IPS DF 4.7 (cell line): ENCODE measurements at regions not wholly inside any gene's neighbourhood (a gene's known extent, or its start where the extent isn't known, plus 50 kb on each side); places are given as distances from the start of the nearest gene placed in this dataset.

ENCODE experiments used
- DNase-seq: peaks from one replicate; pipeline ENCODE4 v3.0.0-alpha.2; 2013; ENCODE audit warnings: low spot score; ENCODE audit errors: extremely low read depth

DNA sequence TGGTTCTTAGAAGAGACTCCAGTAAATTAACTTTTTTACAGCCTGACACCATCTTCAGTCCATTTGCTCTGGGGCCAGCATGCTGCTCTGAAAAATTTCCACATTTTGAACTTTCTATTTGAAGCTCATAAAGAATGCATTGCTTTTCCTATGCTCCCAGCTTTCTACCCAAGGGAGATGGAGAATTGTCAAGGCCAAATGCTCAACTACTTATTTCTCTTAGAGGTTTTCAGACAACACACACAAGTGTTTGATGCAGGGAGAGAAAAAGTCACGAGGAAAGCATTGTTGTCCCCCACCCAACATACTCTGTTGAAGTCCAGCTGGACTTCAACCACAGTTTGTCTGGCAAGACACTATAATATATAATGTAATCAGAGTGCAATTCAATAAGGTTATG, 100.3 kb upstream of the CADPS start:
- no peak for DNase-seq

DNA sequence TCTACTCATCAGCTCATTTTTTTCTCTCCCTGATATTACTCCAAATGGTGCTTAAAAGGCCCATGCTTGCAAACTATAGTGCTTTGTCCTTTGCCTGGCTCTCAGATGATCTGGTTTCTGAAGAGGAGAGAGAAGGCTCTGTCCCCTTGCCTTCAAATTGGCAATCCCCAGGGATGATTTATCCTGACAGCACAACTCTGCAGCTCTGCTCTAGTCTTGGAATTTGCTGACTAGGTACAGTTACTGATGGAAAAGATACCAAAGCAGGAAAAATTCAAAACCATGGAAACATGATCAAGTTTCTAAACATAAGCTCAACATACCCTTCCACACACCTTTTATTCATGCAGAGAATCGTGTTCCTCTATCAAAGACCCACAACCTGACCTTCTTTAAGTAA, 106.7 kb upstream of the CADPS start:
- DNase-seq, result no peak

DNA sequence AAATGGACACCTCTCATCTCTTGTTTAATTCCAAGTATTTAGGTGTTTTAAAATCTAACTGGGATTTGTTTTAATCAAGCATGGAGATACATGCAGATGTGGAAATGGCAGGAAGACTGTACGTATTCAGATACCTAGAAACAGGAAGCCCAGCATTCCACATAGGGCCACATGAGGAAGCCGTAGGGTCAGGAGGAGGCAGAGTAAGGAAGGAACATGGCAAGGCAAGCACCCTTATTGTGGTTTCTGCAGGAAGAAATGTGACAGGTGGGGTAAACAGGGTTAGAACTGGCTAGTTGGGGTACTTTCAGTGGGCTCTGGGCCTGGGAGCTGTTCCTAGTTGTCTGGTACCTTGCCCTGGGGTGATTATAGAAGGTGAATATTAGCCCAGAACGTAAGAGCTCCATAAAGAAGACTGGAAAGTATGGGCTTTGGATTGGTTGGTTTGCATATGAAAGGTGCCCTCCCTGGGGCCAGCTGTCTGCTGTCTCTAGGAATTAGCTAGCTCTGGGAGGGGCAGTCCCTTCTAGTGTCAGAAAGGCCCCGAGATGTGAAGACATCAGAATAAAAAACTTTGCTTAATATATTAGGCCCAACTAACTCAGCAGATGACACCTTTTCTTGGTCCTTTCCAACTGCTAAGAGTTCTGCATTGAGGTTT, 107.7 kb upstream of the CADPS start:
- DNase-seq, result no peak

DNA sequence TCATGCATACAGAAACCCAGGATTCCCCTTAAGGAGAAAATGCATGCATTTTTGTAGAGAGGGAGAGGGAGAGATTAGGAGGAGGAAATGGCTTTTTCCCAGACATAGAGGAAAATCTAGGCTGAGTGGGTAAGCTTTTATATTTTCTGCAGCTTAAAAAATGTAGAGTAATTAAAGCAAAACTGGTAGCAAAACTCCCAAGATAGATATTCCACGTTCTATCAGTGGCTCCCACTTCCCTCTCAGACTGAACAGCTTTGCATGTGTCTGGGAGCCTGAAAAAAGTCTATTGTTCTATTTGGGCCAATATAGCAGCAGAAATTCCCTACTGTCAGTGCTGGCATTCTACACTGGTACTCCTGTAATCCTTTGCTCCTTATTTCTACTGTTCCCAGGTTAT, 110.8 kb upstream of the CADPS start:
- DNase-seq, result no peak

DNA sequence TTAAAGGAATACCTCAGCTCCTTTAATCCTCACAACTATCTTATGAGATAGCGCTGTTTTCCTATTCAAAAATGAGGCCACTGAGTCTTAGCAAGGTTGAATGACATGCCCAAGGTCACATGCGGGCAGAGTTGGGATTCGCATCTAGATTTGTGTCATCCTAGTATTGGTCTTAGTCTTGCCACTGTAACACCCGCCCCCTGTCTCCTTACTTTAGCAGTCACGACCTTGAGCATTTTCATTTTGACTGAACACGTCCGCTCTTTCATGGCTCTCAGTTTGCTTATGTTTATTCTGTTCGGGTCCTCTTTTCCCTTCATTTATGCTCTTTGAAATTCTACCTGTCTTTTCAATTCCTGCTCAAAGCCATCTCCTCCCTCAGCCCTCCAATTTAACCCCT, 112.5 kb upstream of the CADPS start:
- no peak for DNase-seq

DNA sequence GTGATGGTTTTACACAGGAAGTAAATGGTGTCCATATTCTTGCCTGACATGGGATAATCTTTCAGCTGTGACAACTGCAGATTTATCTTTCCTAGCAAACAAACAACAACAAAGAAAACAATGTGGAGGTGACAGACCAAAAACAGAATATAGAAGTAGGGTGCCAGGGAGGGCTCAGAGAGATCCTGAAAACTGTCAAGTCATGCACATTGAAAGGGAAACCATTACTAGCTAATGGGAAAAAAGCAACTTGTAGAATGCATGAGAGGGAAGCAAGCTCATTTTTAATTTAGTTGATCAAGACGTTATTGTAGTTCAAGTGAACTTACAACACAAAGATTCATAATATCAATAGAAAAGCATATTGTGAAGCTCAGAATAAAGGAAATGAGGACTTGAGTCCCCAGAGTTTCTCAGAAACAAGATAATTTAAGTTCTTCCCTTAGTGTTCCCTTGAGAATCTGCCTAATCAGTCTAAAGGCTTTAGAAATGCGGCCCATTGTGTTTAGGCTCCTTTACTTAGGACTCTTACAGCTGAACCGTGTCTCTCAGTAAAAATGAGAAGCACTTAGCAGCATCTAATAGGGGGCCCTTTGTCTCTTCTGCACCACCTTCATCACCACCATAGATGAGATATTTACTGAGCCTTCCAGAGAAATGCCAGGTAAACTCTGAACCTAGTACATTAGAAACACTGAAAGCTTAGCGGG, 115.6 kb upstream of the CADPS start:
- DNase-seq, result no peak

DNA sequence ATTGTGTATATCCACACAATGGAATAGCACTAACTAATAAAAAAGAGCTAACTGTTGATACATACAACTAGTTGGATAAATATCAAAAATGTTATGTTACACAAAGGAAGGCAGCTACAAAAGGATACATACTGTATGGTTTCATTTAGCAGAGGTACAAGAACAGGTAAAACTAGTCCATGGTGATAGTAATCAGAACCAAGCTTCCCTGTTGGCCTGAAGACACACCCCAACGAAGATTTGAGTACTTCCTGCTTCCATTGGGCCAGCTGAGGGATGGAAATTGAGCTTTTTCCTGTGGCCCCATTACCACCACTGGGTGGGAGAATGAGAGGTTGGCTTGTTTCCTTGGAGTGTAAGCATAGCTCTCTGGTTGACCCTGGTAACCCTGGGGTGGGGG, 117.3 kb upstream of the CADPS start:
- no peak for DNase-seq

DNA sequence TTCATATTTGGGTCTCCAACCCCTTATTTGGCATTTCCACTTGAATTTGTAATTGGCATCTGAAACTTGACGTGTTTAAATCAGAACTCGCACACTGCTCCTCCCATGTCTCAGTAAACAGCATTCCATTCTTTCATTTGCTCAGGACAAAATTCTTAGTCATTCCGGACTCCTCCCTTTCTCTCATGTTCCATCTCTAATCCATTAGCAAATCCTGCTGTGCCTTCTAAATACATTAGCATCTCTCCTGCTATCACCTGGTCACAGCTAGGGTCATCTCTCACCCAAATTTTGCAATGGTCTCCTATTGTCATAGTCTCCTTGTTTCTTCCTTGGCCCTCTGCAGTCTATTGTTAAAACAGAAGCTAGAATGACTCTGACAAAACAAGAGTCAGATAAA, 119.9 kb upstream of the CADPS start:
- DNase-seq, result no peak

DNA sequence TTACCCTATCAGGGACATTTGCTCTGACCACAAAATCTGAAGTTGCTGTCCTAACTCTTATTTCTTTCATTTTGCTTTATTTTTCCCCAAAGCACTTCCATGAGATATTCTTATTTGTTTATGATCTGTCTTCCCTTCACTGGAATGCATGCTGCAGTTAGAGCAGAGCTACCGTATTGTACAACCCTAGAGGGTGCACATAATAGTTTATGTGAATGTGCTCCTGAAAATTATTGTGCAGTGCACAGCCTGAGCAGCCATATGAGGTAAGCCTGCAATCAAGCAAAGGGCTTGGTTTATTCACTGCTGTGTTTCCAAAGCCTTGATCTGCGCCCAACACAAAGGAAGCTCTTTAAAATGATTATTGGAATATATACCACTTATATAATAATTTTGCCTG, 120.3 kb upstream of the CADPS start:
- no peak for DNase-seq

DNA sequence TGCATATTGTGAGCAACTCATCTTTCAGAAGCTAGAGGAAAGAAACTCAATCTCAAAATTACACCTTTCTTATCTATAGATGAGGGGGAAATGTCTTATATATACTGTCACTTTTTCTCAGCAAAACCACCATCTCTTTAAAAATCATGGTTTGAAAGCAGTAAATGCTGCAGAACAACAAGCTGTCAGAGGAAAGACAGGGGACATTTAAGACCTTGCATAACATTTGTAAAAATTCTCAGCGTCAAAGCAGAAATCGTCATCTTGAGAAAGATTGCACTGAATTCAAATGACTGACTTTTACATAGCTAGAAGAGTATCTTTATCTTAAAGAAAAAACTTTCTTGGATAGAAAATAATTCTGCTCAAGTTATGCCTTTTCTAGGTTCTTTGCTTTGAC, 122.2 kb upstream of the CADPS start:
- no peak for DNase-seq

DNA sequence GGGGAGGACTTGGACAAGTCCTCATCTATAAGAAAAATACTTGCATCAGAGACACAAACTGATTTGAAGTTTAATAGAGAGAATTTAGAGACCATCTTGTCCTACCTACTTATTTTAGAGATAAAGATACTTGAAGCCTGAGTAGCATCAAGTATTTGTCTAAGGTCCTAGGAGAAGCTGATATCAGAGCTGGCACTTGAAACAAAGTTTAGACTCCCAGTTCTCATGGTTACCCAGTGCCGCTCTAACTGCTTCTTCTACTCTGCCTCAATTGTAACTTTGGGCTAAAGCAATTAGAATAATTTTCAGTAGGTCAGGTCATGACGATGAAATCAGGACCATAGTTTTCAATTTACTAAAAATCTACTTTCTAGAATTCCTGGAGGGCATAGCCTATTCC, 123.9 kb upstream of the CADPS start:
- DNase-seq, result no peak

DNA sequence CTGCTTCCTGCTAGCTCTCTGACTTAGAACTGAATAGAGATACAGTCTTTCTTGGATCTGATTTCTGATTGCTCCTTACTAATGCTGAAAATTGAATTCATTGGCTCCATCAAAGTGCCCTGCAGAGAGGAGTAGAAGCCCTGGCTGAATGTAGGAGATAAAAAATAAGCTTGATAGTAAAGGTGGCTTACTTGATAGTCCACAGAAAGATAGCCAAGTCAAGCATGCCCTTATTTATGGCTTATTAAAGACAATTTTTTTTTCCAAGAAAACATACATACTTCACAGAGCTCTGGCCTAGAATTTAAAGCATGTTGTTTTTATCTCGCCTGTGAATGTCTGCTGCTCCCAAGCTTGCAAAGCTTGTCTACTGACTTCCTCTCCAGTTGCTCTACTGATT, 124.6 kb upstream of the CADPS start:
- DNase-seq, result no peak

DNA sequence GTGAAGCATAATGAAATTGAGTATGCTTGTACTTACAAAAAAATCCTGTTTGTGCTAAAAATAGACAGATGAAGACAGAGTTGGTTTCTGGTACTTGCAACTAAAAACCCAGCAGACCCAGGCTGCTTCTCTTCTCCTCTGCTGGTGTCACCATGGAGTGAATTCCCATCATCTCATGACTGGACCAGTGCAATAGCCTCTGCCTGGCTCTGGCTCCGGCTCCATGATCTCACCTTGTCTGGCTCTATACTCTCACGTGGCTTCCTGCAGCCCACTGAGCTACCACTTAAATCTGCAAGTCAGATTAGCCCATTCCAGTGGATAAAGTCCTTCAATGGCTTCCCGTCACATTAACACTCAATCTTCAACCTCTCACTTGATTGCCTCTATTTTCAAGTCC, 129.2 kb upstream of the CADPS start:
- DNase-seq, result no peak

DNA sequence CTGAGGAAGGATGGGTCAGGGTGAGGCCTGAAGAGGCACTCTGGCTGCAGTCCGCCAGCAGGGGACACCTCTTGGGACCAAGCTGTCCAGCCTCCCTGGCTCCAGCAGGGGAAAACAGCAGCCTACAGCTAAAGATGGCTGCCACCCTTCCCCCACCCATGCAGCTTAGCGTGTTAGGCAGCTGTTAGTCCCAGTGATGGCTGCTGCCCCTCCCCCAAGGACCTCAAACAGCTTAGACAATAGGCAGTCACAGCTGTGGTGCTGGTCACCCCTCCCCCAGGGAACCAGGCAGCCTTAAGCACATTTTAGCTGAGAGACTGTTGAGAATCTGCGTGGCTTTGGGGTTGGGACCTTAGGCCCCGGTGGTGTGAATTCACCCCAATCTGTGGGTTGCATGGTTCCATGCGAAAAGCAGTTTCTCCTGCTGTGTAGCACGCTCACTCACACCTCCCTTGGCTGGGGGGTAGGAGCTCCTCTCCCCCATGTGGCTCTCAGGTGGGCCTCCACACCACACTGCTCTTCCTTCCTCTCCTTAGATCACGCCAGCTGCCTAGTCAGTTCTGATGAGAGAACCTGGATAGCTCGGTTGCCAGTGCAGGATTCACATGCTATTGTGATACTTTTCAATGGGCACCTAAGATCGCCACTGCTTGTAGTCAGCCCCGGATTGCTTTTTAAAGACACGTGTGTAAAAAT, 140.5 kb upstream of the CADPS start:
- peak; percentile 84 for DNase-seq

DNA sequence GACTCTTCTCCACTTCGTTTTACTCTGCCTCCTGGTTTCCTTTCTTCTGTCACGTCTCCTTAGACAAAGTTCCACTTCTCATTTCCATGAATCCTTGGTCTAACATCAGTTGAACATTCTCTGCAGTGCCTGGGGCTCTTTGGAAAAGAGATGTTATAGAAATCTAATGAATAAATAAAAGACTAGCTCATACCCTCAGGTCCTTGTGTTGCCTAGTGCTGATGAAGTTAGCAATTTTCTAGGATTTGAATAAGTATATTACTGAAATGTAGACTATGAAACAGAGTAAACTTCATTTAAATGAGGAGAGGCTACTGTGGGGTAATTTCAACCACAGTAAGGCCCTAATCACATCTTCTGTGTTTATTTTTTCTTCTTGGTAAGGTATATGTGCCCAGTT, 146.9 kb upstream of the CADPS start:
- no peak for DNase-seq

DNA sequence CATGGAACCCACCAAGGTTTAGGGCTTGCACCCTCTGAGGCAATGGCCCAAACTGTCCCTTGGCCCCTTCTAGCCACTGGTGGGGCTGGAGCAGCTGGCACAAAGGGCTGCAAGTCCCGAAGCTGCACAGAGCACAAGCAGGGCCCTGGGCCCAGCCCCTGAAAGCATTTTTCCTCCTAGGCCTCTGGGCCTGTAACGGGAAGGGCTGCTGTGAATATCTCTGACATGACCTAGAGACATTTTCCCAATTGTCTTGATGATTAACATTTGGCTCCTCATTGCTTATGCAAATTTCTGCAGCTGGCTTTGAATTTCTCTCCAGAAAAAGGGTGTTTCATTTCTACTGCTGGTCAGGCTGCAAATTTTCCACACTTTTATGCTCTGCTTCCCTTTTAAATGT, 151.5 kb upstream of the CADPS start:
- no peak for DNase-seq

DNA sequence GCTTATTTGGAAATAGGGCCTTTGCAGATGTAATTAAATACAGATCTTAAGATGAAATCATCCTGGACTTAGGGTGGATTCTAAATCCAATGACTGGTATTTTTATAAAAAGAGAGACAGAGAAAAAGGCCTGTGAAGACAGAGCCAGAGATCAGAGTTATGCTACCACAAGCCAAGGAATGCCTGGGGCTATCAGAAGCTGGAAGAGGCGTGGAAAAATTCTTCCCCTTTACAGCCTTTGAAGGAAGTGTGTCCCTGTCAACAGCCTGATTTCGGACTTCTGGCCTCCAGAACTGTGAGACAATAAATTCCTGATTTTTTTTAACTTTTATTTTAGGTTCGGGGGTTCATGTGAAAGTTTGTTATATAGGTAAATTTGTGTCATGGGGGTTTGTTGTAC, 154.1 kb upstream of the CADPS start:
- DNase-seq, result no peak

DNA sequence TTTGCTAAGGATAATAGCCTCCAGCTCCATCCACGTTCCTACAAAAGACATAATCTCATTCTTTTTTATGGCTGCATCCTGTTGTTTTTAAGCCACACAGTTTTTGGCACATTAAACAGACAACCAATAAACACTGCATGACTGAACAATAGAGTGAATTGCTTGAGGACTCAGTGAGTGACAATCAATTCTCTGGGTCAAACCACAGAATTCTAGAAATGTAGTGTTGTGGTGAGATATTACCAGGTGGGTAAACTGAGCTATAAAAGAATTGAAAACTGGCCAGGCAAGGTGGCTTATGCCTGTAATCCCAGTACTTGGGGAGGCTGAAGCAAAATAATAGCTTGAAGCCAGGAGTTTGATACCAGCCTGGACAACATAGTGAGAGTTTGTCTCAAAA, 154.7 kb upstream of the CADPS start:
- no peak for DNase-seq

DNA sequence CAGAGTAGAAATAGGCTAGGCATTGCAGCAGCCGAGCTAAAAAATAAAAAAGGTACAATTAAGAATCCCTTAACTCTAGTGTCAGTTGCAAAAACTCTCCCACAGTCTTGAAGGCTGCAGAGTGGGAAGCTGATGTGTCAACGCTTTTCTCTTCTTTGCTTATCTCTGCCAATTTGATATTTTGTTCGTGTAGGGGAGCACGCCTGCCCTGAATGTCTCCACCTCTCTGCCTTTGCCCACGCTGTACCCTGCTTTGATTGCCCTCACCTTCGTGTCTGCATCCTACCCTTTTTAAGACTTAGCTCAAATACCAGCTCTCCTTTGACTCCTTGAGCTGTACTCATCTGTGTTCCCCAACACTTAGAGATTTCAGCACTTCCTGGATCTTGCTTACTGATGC, 155.4 kb upstream of the CADPS start:
- no peak for DNase-seq

DNA sequence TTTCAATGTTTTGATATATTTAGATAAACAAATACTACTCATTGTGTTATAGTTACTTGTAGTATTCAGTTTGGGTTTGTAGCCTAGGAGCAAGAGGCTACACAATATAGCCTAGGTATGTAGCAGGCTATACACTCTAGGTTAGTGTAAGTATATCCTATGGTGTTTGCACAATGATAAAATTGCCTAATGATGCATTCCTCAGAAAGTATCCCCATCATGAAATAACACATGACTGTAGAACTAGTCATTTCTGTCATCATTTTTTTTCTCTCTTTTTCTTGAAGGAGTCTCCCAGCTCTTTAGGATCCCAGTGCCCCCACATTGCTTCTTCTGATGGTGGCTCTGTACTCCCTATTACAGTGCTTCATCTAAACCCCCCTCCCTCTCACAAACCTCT, 157.7 kb upstream of the CADPS start:
- no peak for DNase-seq

DNA sequence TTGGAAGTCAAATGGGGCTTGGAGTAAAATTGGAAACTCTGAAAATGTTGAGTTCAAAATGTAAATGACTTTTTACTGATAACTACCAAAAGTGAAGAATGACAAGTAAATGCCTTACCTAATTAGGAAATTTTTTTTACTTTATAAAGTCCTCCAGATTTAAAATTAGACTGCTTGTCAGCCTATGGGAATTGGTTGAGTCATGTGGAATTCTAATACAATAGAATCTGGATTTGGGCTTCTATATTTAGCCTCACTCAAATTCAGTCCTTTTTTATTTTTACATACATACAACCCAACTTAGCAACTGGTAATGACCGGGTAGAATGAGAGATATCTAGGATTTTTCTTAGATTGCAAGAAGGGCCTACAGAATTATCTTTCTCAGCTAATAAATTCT, 158.9 kb upstream of the CADPS start:
- DNase-seq, result no peak

DNA sequence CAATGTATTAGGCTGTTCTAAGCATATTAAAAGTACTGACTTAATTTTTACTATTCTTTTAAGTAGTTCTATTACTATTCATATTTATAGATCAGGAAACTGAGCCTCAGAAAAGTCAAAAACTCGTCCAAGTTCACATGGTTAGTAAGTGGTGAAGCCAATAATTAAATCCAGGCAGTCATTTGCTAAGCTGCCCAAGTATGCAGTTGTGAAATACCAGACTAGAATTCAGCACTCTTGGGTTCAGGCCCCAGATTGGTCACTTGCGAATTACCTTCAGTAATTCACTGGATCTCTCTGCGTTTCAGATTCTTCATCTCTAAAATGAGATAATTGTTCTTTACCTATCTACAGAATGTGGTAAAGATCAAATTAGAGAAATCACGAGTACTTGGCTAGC, 161.9 kb upstream of the CADPS start:
- no peak for DNase-seq

DNA sequence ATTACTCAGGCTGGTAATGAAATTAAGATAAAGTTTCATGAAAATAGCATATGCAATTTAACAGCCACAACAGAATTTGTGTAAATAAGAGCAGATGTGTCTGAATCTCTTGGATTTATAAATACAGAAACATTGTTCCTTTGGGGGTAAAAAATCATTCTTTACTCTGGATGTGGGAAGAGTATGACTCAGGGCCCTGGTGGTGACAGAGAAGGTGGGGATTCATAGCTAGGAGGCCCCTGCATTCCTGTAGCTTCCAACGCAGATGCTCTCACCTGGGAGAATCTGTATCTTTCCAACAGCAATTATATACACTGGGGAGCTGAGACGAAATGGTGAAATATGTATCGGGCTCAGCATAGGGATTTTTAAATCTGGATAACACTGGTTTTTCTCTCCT, 167.6 kb upstream of the CADPS start:
- no peak for DNase-seq
